WTC11 (cell line): ENCODE measurements at regions not wholly inside any gene's neighbourhood (a gene's known extent, or its start where the extent isn't known, plus 50 kb on each side); places are given as distances from the start of the nearest gene placed in this dataset.

Source experiments
- ATAC-seq: fragments of 200-7000 bp; cut with Tn5 transposase; 2 replicates; pipeline ENCODE4 v1.10.0; 2021; ENCODE audit warnings: mild to moderate bottlenecking, moderate library complexity
- CTCF ChIA-PET: fragments of 300-600 bp; sonication (Branson Sonifier 250); formaldehyde crosslinking; loops from one replicate; lab custom pipeline; 2021; ENCODE audit warnings: antibody characterized with exemption; lab: Charles Lee
- POLR2A ChIA-PET: fragments of 350-600 bp; sonication (Branson Sonifier 250); formaldehyde crosslinking; loops from one replicate; lab custom pipeline; 2021; ENCODE audit warnings: antibody characterized with exemption; lab: Charles Lee
- DNase-seq: peaks from one replicate; pipeline ENCODE4 v3.0.0; 2021; ENCODE audit warnings: low spot score
- H3K27ac Mint-ChIP-seq: 2 replicates; pipeline ENCODE4 v1.8.0; 2021; ENCODE audit warnings: mixed read lengths
- H3K27me3 Mint-ChIP-seq: 2 replicates; pipeline ENCODE4 v1.8.0; 2021; ENCODE audit warnings: low read depth, mild to moderate bottlenecking, moderate library complexity, mixed read lengths
- H3K36me3 Mint-ChIP-seq: 2 replicates; pipeline ENCODE4 v1.8.0; 2021; ENCODE audit warnings: mixed read lengths
- H3K4me1 Mint-ChIP-seq: 2 replicates; pipeline ENCODE4 v1.8.0; 2022; ENCODE audit warnings: mixed read lengths
- H3K4me3 Mint-ChIP-seq: 2 replicates; pipeline ENCODE4 v1.8.0; 2021; ENCODE audit warnings: mild to moderate bottlenecking, moderate library complexity, mixed read lengths
- H3K9me3 Mint-ChIP-seq: 2 replicates; pipeline ENCODE4 v1.8.0; 2021; ENCODE audit warnings: mixed read lengths
- CDX4 ChIP-seq: fragments of 250-450 bp; sonication (Bioruptor Pico); IDR thresholded peaks from 2 replicates; pipeline ENCODE4 v1.9.0; 2021; ENCODE audit warnings: moderate library complexity, mild to moderate bottlenecking, inconsistent platforms, borderline replicate concordance
- CREB1 ChIP-seq: sonication (generic); formaldehyde crosslinking; IDR thresholded peaks from 2 replicates; pipeline ENCODE4 v1.8.0; 2023; ENCODE audit warnings: mild to moderate bottlenecking, missing genetic modification reagents
- E2F5 ChIP-seq: sonication (generic); formaldehyde crosslinking; IDR thresholded peaks from 2 replicates; pipeline ENCODE4 v1.8.1; 2022; ENCODE audit warnings: mild to moderate bottlenecking, moderate library complexity, missing genetic modification reagents
- EMX1 ChIP-seq: fragments of 250-450 bp; sonication (Bioruptor Pico); IDR thresholded peaks from 2 replicates; pipeline ENCODE4 v1.8.0; 2021; ENCODE audit warnings: mild to moderate bottlenecking
- FOXJ3 ChIP-seq: sonication (generic); formaldehyde crosslinking; IDR thresholded peaks from 2 replicates; pipeline ENCODE4 v1.9.0; 2021; ENCODE audit warnings: missing genetic modification reagents, mild to moderate bottlenecking, borderline replicate concordance
- FOXK1 ChIP-seq: sonication (generic); formaldehyde crosslinking; IDR thresholded peaks from 2 replicates; pipeline ENCODE4 v1.8.0; 2022; ENCODE audit warnings: mild to moderate bottlenecking, moderate library complexity, missing genetic modification reagents
- FOXP1 ChIP-seq: sonication (generic); formaldehyde crosslinking; IDR thresholded peaks from 2 replicates; pipeline ENCODE4 v1.8.0; 2022; ENCODE audit warnings: missing genetic modification reagents, mild to moderate bottlenecking, moderate library complexity, borderline replicate concordance
- GRHL2 ChIP-seq: fragments of 250-450 bp; sonication (Bioruptor Pico); IDR thresholded peaks from 2 replicates; pipeline ENCODE4 v1.8.0; 2022; ENCODE audit warnings: mild to moderate bottlenecking, moderate library complexity; ENCODE audit not compliant: insufficient replicate concordance, severe bottlenecking
- HMGA2 ChIP-seq: fragments of 250-450 bp; sonication (Bioruptor Pico); IDR thresholded peaks from 2 replicates; pipeline ENCODE4 v1.4.0; 2021; ENCODE audit warnings: mild to moderate bottlenecking, moderate library complexity
- IRF1 ChIP-seq: sonication (generic); formaldehyde crosslinking; IDR thresholded peaks from 2 replicates; pipeline ENCODE4 v1.8.0; 2023; ENCODE audit warnings: missing genetic modification reagents
- IRF2 ChIP-seq: sonication (generic); formaldehyde crosslinking; IDR thresholded peaks from 2 replicates; pipeline ENCODE4 v1.8.0; 2022; ENCODE audit warnings: low read depth, missing genetic modification reagents, borderline replicate concordance
- JAZF1 ChIP-seq: fragments of 250-450 bp; sonication (Bioruptor Pico); IDR thresholded peaks from 2 replicates; pipeline ENCODE4 v1.9.0; 2021; ENCODE audit warnings: moderate library complexity, mild to moderate bottlenecking, inconsistent platforms
- JUN ChIP-seq: sonication (generic); formaldehyde crosslinking; IDR thresholded peaks from 2 replicates; pipeline ENCODE4 v1.8.0; 2023; ENCODE audit warnings: mild to moderate bottlenecking, missing genetic modification reagents
- NR1H2 ChIP-seq: sonication (generic); formaldehyde crosslinking; IDR thresholded peaks from 2 replicates; pipeline ENCODE4 v1.9.0; 2021; ENCODE audit warnings: mild to moderate bottlenecking, moderate library complexity, missing genetic modification reagents
- NR2C2 ChIP-seq: sonication (generic); formaldehyde crosslinking; IDR thresholded peaks from 2 replicates; pipeline ENCODE4 v1.8.0; 2022; ENCODE audit warnings: mild to moderate bottlenecking, missing genetic modification reagents
- PRRX2 ChIP-seq: fragments of 250-450 bp; sonication (Bioruptor Pico); IDR thresholded peaks from 2 replicates; pipeline ENCODE4 v1.8.0; 2021; ENCODE audit warnings: mild to moderate bottlenecking
- RELA ChIP-seq: sonication (generic); formaldehyde crosslinking; IDR thresholded peaks from 2 replicates; pipeline ENCODE4 v1.8.1; 2022; ENCODE audit warnings: missing genetic modification reagents, mild to moderate bottlenecking, borderline replicate concordance
- RORB ChIP-seq: fragments of 250-450 bp; sonication (Bioruptor Pico); IDR thresholded peaks from 2 replicates; pipeline ENCODE4 v1.9.0; 2021; ENCODE audit warnings: mild to moderate bottlenecking
- SOX15 ChIP-seq: fragments of 250-450 bp; sonication (Bioruptor Pico); IDR thresholded peaks from 2 replicates; pipeline ENCODE4 v1.9.0; 2021; ENCODE audit warnings: mild to moderate bottlenecking
- TP53 ChIP-seq: sonication (generic); formaldehyde crosslinking; IDR thresholded peaks from 2 replicates; pipeline ENCODE4 v1.8.1; 2023; ENCODE audit warnings: mild to moderate bottlenecking, missing genetic modification reagents
- USF1 ChIP-seq: sonication (generic); formaldehyde crosslinking; IDR thresholded peaks from 2 replicates; pipeline ENCODE4 v1.8.0; 2022; ENCODE audit warnings: mild to moderate bottlenecking, missing genetic modification reagents
- ZNF138 ChIP-seq: sonication (generic); formaldehyde crosslinking; conservative IDR thresholded peaks from 2 replicates; pipeline ENCODE4 v1.8.1; 2022; ENCODE audit warnings: mild to moderate bottlenecking, moderate library complexity, missing genetic modification reagents
- ZNF232 ChIP-seq: sonication (generic); formaldehyde crosslinking; IDR thresholded peaks from 2 replicates; pipeline ENCODE4 v1.8.0; 2022; ENCODE audit warnings: mild to moderate bottlenecking, missing genetic modification reagents
- ZNF416 ChIP-seq: fragments of 250-450 bp; sonication (Bioruptor Pico); IDR thresholded peaks from 2 replicates; pipeline ENCODE4 v1.9.0; 2021; ENCODE audit warnings: mild to moderate bottlenecking, inconsistent platforms
- ZNF423 ChIP-seq: fragments of 250-450 bp; sonication (Bioruptor Pico); IDR thresholded peaks from 2 replicates; pipeline ENCODE4 v2.1.2; 2022; ENCODE audit warnings: mild to moderate bottlenecking, moderate library complexity
- ZNF671 ChIP-seq: fragments of 250-450 bp; sonication (Bioruptor Pico); IDR thresholded peaks from 2 replicates; pipeline ENCODE4 v1.8.0; 2021; ENCODE audit warnings: mild to moderate bottlenecking
- TF ChIP-seq, protein P1 (sequence below): sonication (generic); formaldehyde crosslinking; IDR thresholded peaks from 2 replicates; pipeline ENCODE4 v1.8.1; 2023; ENCODE audit warnings: mild to moderate bottlenecking, missing genetic modification reagents, moderate library complexity
- TF ChIP-seq, protein P2 (sequence below): fragments of 250-450 bp; sonication (Bioruptor Pico); conservative IDR thresholded peaks from 2 replicates; pipeline ENCODE4 v1.9.0; 2021; ENCODE audit warnings: mild to moderate bottlenecking

GRCh38 chr22:27152033-27152432 is 494.6 kb downstream of the MIAT start:
- Mint-ChIP-seq H3K27ac (no peak overlapping the region), H3K27me3 (no peaks in the 10 kb centered on the region), H3K36me3 (peaks cover 8% of the 10 kb centered on the region), H3K4me1 (no peaks in the 10 kb centered on the region), H3K9me3 (peaks cover 22% of the 10 kb centered on the region), H3K4me3 (no peak overlapping the region)
- no peak for ATAC-seq
- no peak for DNase-seq
- ChIA-PET CTCF (interaction anchor here (0.6 to 1.7 kb wide), 27 partner anchors 9 to 634 kb away, joined by 3 to 8 read pairs (median 4); no protein-coding TSS in a partner anchor), POLR2A (interaction anchor here (0.7 kb wide), 2 partner anchors 90 to 407 kb away, joined by 4 to 8 read pairs; no protein-coding TSS in a partner anchor)
- no peak for TF ChIP-seq FOXP1
- no peak for TF ChIP-seq IRF1
- TF ChIP-seq FOXK1 (CRISPR knock-in tag) = no peak
- TF ChIP-seq NR1H2 = no peak
- TF ChIP-seq ZNF232 (CRISPR knock-in tag) = no peak
- no peak for TF ChIP-seq ZNF423 (CRISPR knock-in tag)
- TF ChIP-seq FOXJ3 (CRISPR knock-in tag) = no peak
- no peak for TF ChIP-seq ZNF138 (CRISPR knock-in tag)
- no peak for TF ChIP-seq ZNF671 (CRISPR knock-in tag)
- no peak for TF ChIP-seq HMGA2
- TF ChIP-seq ZNF416 (CRISPR knock-in tag) = no peak
- no peak for TF ChIP-seq GRHL2 (CRISPR knock-in tag)
- TF ChIP-seq PRRX2 (CRISPR knock-in tag) = no peak
- no peak for TF ChIP-seq CREB1
- no peak for TF ChIP-seq JUN (CRISPR knock-in tag)
- TF ChIP-seq E2F5 (CRISPR knock-in tag) = no peak
- TF ChIP-seq TP53 (CRISPR knock-in tag) = no peak

DNA sequence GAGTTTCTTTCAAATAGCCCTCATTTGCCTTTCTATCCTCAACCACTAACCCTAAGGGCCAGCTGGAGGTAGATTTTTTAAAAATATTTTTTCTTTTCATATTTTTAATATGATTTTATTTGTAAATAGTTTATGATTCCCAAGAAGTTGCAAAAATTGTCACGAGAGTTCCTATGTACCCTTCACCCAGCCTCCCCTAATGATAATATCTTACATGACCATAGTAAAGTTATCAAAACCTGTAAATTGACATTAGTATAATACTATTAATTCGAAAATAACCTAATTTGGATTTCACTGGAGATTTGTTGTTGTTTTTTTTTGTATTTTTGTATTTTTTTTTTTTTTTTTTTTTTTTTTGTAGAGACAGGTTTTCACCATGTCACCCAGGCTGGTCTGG is 495.5 kb downstream of the MIAT start:
- Mint-ChIP-seq H3K9me3 (peaks cover 22% of the 10 kb centered on the region), H3K36me3 (peaks cover 8% of the 10 kb centered on the region), H3K4me1 (0 out of 2 replicates have a peak, but pooled peaks cover 2% of the 10 kb centered on the region), H3K27me3 (no peaks in the 10 kb centered on the region), H3K27ac (no peak overlapping the region), H3K4me3 (no peak overlapping the region)
- no peak for TF ChIP-seq CDX4 (CRISPR knock-in tag)
- no peak for TF ChIP-seq RORB (CRISPR knock-in tag)
- no peak for TF ChIP-seq JAZF1 (CRISPR knock-in tag)
- TF ChIP-seq SOX15 (CRISPR knock-in tag) = no peak
- TF ChIP-seq, protein P1, sequence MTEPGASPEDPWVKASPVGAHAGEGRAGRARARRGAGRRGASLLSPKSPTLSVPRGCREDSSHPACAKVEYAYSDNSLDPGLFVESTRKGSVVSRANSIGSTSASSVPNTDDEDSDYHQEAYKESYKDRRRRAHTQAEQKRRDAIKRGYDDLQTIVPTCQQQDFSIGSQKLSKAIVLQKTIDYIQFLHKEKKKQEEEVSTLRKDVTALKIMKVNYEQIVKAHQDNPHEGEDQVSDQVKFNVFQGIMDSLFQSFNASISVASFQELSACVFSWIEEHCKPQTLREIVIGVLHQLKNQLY = no peak
- no peak for TF ChIP-seq EMX1 (CRISPR knock-in tag)
- no peak for TF ChIP-seq RELA (CRISPR knock-in tag)
- no peak for TF ChIP-seq TP53 (CRISPR knock-in tag)
- ATAC-seq (no peak), DNase-seq (no peak)
- POLR2A ChIA-PET = no interaction called here
- CTCF ChIA-PET = no interaction called here

DNA sequence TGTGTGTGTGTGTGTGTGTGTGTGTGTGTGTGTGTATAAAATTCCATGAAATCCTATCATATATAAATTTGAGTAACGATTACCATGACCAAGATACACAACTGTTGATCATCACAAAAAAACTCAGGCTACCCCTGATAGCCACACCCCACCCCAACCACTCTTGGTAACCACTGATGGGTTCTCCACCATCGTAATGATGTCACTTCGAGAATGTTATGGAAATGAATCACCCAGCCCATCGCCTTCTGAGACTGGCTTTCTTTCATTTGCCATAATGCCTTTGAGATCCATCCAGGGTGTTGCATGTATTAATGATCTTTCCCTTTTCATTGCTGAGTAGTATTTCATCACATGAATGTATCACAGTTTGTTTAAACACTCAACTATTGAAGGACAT is 496.0 kb downstream of the MIAT start:
- CTCF ChIA-PET = no interaction called here
- Mint-ChIP-seq H3K4me1 (0 out of 2 replicates have a peak, but pooled peaks cover 5% of the 10 kb centered on the region), H3K4me3 (no peak overlapping the region), H3K9me3 (peaks cover 22% of the 10 kb centered on the region), H3K36me3 (peaks cover 8% of the 10 kb centered on the region), H3K27me3 (no peaks in the 10 kb centered on the region), H3K27ac (no peak overlapping the region)
- POLR2A ChIA-PET = no interaction called here
- ATAC-seq (no peak), DNase-seq (no peak)
- TF ChIP-seq NR2C2 (CRISPR knock-in tag) = no peak
- TF ChIP-seq, protein P2, sequence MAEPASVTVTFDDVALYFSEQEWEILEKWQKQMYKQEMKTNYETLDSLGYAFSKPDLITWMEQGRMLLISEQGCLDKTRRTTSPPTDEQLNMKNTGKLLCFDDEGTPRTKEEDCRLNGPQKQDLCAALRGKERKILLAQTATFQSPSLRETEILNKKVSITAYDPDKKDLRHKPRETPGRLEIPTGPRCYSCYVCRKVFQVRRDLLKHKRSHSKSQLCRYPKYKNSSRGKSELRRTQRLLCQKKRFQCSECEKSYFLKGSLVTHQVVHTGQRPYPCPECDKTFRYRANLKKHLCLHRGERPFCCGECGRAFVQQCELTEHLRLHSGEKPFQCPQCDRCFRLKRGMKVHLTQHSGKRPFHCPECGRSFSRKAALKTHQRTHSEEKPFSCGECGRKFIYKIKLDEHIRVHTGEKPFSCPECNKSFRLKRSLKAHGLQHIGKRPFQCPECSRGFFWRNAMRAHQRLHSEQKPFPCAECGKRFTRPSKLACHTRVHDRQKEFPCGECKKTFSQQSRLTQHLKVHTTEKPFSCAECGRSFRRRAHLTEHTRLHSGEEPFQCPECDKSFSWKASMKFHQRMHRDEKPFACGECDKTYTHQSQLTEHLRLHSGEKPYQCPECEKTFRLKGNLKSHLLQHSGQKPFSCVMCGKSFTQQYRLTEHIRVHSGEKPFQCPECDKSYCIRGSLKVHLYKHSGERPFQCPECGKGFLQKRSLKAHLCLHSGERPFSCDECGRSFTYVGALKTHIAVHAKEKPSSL (CRISPR knock-in tag) = no peak
- no peak for TF ChIP-seq PRRX2 (CRISPR knock-in tag)
- no peak for TF ChIP-seq JAZF1 (CRISPR knock-in tag)
- no peak for TF ChIP-seq USF1 (CRISPR knock-in tag)
- TF ChIP-seq IRF2 (CRISPR knock-in tag) = no peak
